ENCODE measurements at regions not wholly inside any gene's neighbourhood (a gene's known extent, or its start where the extent isn't known, plus 50 kb on each side); places are given as distances from the start of the nearest gene placed in this dataset.
"Not testable (repeated sequence)": the region's sequence is repeated elsewhere in the genome, so short reads cannot be mapped to it uniquely, and the experiment has no call there.

DNA sequence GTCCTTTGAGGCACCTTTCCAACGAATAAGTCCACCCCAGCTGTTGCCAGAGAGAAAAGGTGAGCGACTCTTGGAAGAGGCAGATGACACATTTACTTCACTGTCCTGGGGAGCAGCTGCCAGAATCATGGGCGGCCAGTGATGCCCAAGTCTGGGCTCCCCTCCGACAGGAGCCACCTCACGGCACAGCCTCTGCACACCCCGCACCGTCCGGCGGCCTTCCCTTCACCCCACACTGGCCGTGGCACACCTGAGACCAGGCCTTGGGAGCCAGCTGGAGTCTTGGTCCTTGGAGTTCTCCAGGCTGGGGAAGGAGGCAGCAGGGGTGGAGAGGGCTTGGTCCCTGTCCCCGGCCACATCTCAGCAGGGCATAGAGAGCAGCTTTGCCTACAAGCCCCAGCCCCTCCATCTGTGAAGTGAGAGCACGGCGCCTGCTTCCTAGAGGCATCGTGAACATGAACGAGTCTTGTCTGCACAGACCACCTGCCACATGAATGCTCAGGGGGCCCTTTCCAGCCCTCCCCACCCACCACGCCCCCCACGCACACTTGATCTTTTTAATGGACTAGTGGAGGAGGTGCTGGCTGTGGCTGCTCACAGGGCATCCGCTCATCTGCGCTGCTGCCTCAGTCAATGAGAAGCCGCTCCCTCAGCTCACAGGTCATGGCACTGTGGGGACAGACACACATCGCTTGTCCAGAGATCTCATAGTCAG is 400.2 kb upstream of the MYT1L start:
- no peak for DNase-seq

DNA sequence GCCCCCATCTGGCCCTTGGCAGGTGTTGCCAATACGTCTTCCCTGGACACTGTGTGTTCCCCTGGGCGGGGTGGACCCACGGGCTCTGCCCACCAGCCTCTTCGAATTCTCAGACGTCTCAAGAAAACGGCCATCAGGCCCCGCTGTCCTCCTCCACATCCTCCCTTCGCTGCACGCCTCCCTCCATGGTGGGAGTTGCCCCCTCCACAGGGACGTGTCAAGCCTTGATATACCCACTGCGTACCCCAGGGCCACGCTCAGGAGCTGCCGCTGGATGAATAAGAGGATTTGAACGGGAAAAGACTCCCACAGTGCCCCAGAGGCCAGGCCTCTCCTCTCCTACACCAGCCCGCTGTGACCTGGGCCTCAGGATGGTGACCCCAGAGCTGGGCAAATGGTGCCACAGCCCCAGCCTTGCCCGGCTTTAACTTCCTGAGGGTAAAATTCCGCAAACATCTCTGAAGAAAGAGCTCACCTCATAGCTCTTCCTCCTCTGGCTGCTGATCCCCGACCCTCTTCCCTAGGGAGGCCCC is 399.3 kb upstream of the MYT1L start:
- no peak for DNase-seq

DNA sequence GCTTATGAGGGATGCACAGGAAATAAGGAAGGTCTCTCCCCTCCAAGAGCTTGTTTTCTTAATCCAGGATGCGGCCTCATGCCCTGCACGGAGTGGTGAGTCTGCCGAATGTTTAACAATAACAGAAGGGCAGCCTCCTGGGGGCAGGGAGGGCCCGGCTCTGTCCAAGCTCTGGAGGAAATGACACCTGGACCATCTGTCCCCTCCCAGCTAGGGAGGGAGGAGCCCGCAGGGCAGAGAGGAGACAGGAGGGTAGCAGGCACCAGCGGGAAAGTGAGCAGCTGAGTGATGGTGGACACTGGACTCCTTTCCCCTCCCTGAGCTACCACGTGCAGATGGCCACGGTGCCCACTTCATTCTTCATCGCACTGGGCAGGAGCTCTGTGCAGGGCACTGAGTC is 398.2 kb upstream of the MYT1L start:
- no peak for DNase-seq

DNA sequence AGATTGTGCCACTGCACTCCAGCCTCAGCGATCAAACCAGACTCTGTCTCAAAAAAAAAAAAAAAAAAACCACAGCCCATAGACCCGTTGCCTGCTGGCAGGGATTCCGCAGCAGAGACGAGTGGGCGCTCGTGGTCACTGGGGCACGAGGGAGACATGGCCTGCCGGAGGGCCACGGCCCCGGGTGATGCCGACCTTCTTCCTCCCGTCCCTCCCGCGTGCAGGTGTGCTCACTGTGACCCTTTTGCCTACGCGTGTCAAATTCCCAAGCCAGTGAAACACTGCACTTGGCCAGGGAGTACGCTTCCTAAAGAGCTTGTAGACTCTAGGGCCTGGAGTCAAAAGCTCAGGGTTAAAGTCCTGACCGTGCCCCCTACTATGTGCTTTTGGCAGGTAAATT is 397.6 kb upstream of the MYT1L start:
- no peak for DNase-seq

GRCh38 chr2:2727876-2728511 is 396.9 kb upstream of the MYT1L start:
- no peak for DNase-seq

- DNase-seq, result no peak
These were observed 395.1 kb upstream of the MYT1L start for GRCh38 chr2:2726163-2726562.

DNA sequence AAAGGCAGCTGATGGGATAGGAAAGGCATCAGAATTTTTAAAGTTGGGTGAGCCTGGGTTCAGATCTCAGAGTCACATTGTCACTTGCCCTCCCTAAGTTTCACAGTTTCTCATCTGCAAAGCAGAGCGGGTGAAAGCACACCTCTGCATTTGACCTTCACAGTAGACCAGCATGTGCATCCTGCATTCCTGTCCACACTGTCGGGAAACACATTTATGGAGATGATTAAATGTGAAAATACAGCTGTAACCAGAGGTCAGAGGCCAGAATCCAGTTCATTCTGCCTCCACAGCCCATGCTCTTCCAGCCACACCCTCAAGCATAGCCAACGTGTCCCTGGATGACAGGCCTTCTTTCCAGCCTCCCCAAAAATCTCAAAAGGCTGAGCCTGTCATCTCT is 392.0 kb upstream of the MYT1L start:
- no peak for DNase-seq

DNA sequence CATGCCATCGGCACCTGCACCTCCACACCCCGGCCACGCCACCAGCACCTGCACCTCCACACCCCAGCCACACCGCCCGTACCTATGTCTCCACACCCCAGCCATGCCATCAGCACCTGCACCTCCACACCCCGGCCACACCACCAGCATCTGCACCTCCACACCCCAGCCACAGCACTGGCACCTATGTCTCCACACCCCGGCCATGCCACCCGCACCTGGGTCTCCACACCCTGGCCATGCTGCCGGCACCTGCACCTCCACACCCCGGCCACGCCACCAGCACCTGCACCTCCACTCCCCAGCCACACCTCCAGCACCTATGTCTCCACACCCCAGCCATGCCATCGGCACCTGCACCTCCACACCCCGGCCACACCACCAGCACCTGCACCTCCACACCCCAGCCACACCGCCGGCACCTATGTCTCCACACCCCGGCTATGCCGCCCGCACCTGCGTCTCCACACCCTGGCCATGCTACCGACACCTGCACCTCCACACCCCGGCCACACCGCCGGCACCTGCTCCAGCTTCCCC is 390.3 kb upstream of the MYT1L start:
- no peak for DNase-seq

- DNase-seq, result not testable (repeated sequence)
These were observed 389.7 kb upstream of the MYT1L start for GRCh38 chr2:2720806-2721205.

GRCh38 chr2:2720351-2720750 is 389.3 kb upstream of the MYT1L start:
- DNase-seq, result no peak

- no peak for DNase-seq
These were observed 388.7 kb upstream of the MYT1L start for GRCh38 chr2:2719781-2720180.

GRCh38 chr2:2719015-2719414 is 387.9 kb upstream of the MYT1L start:
- no peak for DNase-seq

DNA sequence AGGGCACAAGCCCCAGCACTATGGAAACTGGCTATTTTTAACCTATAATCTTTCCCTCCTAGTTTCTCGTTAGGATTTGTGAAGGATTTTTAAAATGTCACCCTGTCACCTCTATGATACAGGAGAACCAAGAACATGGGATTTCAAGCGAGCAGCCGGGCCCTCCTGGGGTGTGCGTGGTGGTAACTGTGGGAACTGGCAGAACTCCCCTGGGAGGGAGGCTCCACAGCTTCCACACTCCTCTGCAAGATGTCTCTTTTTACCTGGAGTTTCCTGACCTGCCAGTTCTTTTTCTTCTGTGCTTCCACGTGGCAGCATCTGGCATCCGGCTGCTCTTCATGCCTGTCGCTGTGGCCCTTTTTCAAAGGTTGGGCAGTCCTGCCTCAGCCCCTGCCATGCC is 386.3 kb upstream of the MYT1L start:
- DNase-seq, result no peak

- DNase-seq, result no peak
These were observed 385.7 kb upstream of the MYT1L start for GRCh38 chr2:2716771-2717170.

DNA sequence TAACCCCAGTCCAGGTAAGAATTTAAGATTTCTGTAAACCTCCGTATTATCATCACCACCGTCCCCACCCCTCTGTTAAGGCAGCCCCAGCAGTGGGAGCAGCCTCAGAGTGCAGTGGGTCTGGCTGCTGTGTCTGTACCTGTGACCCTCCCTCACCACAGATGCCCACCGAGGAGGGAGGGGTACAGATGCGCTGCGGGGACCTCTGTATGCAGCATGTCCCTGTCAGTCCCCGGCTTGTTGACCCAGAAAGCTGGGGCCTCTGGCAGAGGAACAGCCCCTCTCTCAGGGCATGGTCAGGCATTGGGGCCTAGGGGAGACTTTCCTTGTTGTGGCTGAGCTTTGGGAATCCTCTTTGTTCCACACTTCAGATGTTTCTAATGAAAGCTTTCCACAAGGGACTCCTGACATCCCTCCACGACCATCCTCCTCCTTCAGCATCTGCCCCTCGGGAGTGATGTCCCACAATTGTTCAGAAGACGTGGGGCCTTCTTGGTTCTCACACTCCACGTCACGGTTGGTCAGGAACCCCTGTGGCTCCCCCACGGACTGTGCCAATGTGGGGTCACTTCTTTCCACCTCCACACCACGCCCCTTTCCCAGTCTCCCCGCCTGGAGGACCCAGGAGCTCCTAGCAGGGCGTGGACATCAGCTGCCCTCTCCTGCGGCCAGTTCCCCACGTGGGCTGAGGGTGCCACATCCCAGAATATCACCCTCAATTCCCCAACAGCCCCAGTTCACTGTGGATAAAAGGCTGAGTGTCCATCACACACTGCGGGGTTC is 384.2 kb upstream of the MYT1L start:
- DNase-seq, result no peak

- DNase-seq, result no peak
These were observed 383.3 kb upstream of the MYT1L start for GRCh38 chr2:2714408-2714807.

DNA sequence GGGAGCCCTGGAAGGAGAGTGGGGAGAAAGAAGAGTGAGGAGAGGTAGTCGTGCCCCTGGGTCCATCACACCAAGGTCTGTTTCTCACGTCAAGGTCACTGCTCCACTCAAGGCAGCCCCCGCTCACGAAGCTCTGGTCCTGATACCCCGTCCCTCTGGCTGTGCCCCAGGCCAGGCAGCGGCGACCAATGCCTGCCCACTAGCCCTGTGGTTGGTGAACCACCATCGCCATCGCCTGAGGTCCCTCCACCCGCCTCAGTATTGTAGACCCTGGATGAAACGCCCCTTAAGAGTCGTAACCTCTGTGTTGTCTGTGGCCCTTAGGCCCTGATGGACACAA is 378.3 kb upstream of the MYT1L start:
- no peak for DNase-seq

GRCh38 chr2:2708575-2709430 is 377.7 kb upstream of the MYT1L start:
- DNase-seq, result no peak

- no peak for DNase-seq
These were observed 376.3 kb upstream of the MYT1L start for GRCh38 chr2:2707206-2707991.

- DNase-seq, result no peak
These were observed 375.2 kb upstream of the MYT1L start for GRCh38 chr2:2706306-2706705.

DNA sequence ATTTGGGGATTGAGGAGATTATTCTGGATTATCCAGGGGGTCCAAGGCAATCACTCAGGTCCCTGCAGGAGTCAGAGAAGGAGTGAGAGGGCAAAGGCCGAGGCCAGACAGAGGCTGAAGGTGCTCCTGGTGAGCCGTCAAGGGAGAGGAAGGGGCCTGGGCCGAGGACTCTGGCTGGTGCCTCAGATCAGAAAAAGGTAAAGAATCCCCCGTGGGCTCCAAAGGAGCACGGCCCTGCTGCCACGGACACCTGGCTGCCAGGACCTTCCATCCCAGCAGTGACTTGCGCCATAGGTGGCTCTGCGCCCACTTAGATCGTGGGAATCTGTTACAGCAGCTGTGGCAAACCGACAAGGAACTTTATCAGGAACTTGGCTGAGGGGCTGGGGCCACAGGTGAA is 374.8 kb upstream of the MYT1L start:
- no peak for DNase-seq
